Upper lobe of right lung (tissue), 1 donor: ENCODE measurements at regions not wholly inside any gene's neighbourhood (a gene's known extent, or its start where the extent isn't known, plus 50 kb on each side); places are given as distances from the start of the nearest gene placed in this dataset.
"Not testable (repeated sequence)": the region's sequence is repeated elsewhere in the genome, so short reads cannot be mapped to it uniquely, and the experiment has no call there.

ENCODE experiments used
- ATAC-seq: fragments of 200-7000 bp; cut with Tn5 transposase; one replicate; pipeline ENCODE4 v1.9.1; 2020; ENCODE audit warnings: mild to moderate bottlenecking, moderate library complexity
- DNase-seq: peaks from one replicate; pipeline ENCODE4 v3.0.0-alpha.2; 2020
- H3K27ac ChIP-seq: fragments of 200-600 bp; one replicate; pipeline ENCODE4 v1.8.0; 2022
- H3K27me3 ChIP-seq: fragments of 200-600 bp; one replicate; pipeline ENCODE4 v1.8.0; 2022; ENCODE audit warnings: mild to moderate bottlenecking
- H3K36me3 ChIP-seq: fragments of 200-600 bp; one replicate; pipeline ENCODE4 v1.8.0; 2022
- H3K4me1 ChIP-seq: fragments of 200-600 bp; one replicate; pipeline ENCODE4 v1.8.0; 2022
- H3K4me3 ChIP-seq: fragments of 200-600 bp; one replicate; pipeline ENCODE4 v1.8.0; 2022; ENCODE audit warnings: mild to moderate bottlenecking
- H3K9me3 ChIP-seq: fragments of 200-600 bp; one replicate; pipeline ENCODE4 v1.8.0; 2022
- intact Hi-C: fragments of 100-400 bp; cut with DNase I; formaldehyde crosslinking; loops from one replicate; pipeline ENCODE4 v1.11.0; 2022
- TF ChIP-seq, protein P1 (sequence below): fragments of 200-600 bp; IDR thresholded peaks from one replicate; pipeline ENCODE4 v1.8.0; 2022; ENCODE audit warnings: antibody characterized with exemption
- donor health status: DM: no; HTN: yes; CAD: no; lungs with severe emphysema.

- TF ChIP-seq, protein P1, sequence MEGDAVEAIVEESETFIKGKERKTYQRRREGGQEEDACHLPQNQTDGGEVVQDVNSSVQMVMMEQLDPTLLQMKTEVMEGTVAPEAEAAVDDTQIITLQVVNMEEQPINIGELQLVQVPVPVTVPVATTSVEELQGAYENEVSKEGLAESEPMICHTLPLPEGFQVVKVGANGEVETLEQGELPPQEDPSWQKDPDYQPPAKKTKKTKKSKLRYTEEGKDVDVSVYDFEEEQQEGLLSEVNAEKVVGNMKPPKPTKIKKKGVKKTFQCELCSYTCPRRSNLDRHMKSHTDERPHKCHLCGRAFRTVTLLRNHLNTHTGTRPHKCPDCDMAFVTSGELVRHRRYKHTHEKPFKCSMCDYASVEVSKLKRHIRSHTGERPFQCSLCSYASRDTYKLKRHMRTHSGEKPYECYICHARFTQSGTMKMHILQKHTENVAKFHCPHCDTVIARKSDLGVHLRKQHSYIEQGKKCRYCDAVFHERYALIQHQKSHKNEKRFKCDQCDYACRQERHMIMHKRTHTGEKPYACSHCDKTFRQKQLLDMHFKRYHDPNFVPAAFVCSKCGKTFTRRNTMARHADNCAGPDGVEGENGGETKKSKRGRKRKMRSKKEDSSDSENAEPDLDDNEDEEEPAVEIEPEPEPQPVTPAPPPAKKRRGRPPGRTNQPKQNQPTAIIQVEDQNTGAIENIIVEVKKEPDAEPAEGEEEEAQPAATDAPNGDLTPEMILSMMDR: no peak
- intact Hi-C loops: no loop called here
Measured at GRCh38 chr11:121917482-121917881, 198.5 kb downstream of the BLID start.

DNA sequence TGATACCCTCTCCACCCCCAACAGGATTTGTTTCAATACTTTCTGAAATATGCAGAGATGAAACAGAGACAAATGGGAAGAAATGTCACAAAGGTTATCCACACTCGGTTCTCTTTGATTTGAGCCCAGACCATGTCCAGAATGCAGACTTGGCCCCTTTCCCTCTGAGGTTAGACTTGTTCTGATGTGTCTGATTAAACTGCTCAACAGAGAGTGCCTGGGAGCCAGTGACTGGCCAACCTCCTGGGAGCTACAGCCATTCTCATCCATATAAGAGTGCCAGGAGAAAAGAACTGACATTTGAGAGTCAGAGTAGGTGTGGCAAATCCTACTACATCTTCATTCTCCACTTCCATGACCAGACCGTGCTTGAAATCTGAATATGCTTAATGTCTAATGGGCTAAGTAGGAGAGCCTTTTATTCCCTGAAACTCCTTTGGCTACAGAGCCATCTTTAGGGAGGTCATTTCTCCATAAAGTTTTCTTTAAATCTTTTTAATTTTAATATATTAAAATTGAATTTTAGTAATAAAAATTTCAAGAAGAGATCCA lies 201.4 kb downstream of the BLID start:
- Histone ChIP-seq H3K4me1 (no peaks in the 10 kb centered on the region), H3K36me3 (no peaks in the 10 kb centered on the region), H3K9me3 (no peaks in the 10 kb centered on the region), H3K27me3 (no peaks in the 10 kb centered on the region), H3K27ac (no peak overlapping the region), H3K4me3 (no peak overlapping the region)
- intact Hi-C loops: no loop called here
- ATAC-seq: no peak
- TF ChIP-seq, protein P1: no peak
- no peak for DNase-seq

More at GRCh38 chr11:121917482-121917881, 198.5 kb downstream of the BLID start:
- no peaks in the 10 kb centered on the region for H3K27me3 ChIP-seq
- no peak overlapping the region for H3K27ac ChIP-seq
- H3K4me3 ChIP-seq: no peak overlapping the region
- DNase-seq (no peak), ATAC-seq (no peak)
- H3K9me3 ChIP-seq: no peaks in the 10 kb centered on the region
- no peaks in the 10 kb centered on the region for H3K36me3 ChIP-seq
- no peaks in the 10 kb centered on the region for H3K4me1 ChIP-seq

DNA sequence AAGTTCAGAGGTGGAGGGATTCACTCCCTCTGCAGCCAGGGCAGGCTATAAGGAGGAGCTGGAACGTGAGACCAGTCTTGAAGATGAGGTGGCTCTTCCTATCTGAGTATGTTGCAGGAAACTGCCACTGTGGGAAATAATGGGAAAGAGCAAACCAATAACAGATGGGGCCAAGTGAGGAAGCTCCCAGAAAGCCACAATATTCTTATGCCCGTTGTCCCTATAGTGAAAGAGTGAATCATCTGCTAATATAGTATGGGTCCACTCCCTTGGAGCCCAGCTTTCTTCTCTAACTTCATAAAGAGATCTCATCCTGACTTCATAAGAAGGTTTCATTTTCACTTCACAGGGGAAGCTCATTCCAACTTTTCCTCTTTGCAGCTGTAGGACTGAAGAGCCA lies 206.4 kb downstream of the BLID start:
- no peak for DNase-seq
- no peak overlapping the region for H3K4me3 ChIP-seq
- no peaks in the 10 kb centered on the region for H3K27me3 ChIP-seq
- no peaks in the 10 kb centered on the region for H3K36me3 ChIP-seq
- H3K27ac ChIP-seq: no peak overlapping the region
- H3K4me1 ChIP-seq: no peaks in the 10 kb centered on the region
- H3K9me3 ChIP-seq: no peaks in the 10 kb centered on the region
- TF ChIP-seq, protein P1: no peak
- intact Hi-C loops: no loop called here
- ATAC-seq: no peak

- no peaks in the 10 kb centered on the region for H3K4me1 ChIP-seq
- DNase-seq (no peak), ATAC-seq (no peak)
- H3K36me3 ChIP-seq: no peaks in the 10 kb centered on the region
- H3K27me3 ChIP-seq: no peaks in the 10 kb centered on the region
- H3K27ac ChIP-seq: no peak overlapping the region
- intact Hi-C loops: no loop called here
- H3K9me3 ChIP-seq: no peaks in the 10 kb centered on the region
- TF ChIP-seq, protein P1: no peak
- no peak overlapping the region for H3K4me3 ChIP-seq
Measured at GRCh38 chr11:121907379-121907778, 208.6 kb downstream of the BLID start.

DNA sequence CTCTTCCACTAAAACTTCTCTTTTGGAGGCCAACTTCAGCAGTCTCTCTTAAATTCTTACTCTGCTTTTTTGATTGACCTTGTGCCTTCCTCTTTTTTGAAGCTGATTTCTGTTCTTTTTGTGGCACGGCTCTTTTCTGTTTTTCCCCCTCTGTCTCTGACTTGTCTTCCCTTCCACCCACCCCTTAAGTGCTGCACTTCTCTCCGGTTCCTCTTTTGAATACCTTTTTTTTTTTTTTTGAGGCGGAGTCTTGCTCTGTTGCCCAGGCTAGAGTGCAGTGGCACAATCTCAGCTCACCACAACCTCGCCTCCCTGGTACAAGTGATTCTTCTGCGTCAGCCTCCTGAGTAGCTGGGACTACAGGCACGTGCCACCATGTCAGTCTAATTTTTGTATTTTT lies 211.9 kb downstream of the BLID start:
- intact Hi-C loops: no loop called here
- H3K27ac ChIP-seq: no peak overlapping the region
- peak; percentile 84 for ATAC-seq
- H3K4me1 ChIP-seq: no peaks in the 10 kb centered on the region
- no peaks in the 10 kb centered on the region for H3K27me3 ChIP-seq
- no peak for DNase-seq
- H3K36me3 ChIP-seq: no peaks in the 10 kb centered on the region
- no peak overlapping the region for H3K4me3 ChIP-seq
- TF ChIP-seq, protein P1: no peak
- H3K9me3 ChIP-seq: no peaks in the 10 kb centered on the region

DNA sequence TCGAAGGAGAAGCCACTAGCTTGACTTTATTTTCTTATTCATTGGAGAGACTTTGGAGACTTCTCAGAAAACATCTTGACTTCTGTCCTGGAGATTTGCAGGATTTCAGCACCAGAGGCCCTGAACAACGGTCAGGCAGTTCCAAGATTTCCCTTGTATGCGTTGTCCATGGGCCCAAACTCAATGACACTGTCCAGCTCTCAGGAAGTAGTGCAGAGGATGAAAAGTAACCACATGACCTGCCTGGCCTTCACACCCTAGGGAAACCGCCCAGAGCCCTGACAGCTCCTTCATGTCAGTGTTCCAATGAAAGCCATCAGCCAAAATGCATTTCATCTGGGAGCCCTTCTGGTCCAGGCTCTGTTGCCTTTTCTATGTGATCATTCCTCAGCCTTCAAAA lies 214.1 kb downstream of the BLID start:
- H3K27ac ChIP-seq: no peak overlapping the region
- TF ChIP-seq, protein P1: no peak
- H3K9me3 ChIP-seq: no peaks in the 10 kb centered on the region
- no peak overlapping the region for H3K4me3 ChIP-seq
- H3K36me3 ChIP-seq: no peaks in the 10 kb centered on the region
- DNase-seq (no peak), ATAC-seq (no peak)
- no peaks in the 10 kb centered on the region for H3K4me1 ChIP-seq
- no peaks in the 10 kb centered on the region for H3K27me3 ChIP-seq
- intact Hi-C loops: no loop called here

DNA sequence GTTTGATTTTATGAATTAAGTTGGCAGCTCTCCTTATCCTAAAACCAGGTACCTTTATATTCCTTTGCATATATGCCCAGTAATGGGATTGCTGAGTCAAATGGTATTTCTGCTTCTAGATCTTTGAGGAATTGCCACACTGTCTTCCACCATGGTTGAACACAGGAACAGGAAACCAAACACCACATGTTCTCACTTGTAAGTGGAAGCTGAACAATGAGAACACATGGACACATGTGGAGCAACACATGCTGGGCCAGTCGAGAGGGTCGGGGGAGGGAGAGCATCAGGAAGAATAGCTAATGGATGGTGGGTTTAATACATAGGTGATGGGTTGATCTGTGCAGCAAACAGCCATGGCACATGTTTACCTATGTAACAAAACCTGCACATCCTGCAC lies 214.6 kb downstream of the BLID start:
- H3K4me1 ChIP-seq, H3K27me3 ChIP-seq, H3K9me3 ChIP-seq, intact Hi-C loops, H3K4me3 ChIP-seq, H3K36me3 ChIP-seq, H3K27ac ChIP-seq, DNase-seq: not testable (repeated sequence)
- peak; percentile 55 for ATAC-seq
